Osteoblast (primary cell): ENCODE measurements at regions not wholly inside any gene's neighbourhood (a gene's known extent, or its start where the extent isn't known, plus 50 kb on each side); places are given as distances from the start of the nearest gene placed in this dataset.

Experiments
- DNase-seq: peaks from one replicate; pipeline ENCODE4 v3.0.0; 2011; ENCODE audit warnings: low spot score, mixed read lengths; ENCODE audit not compliant: insufficient read length; ENCODE audit errors: missing footprints
- H2AFZ ChIP-seq: 2 replicates; pipeline ENCODE4 v1.6.0; 2011; ENCODE audit warnings: mild to moderate bottlenecking, low read length
- H3K27ac ChIP-seq: 2 replicates; pipeline ENCODE4 v1.5.1; 2011; ENCODE audit warnings: mild to moderate bottlenecking, low read depth, low read length, moderate library complexity
- H3K27me3 ChIP-seq: 2 replicates; pipeline ENCODE4 v1.6.0; 2012; ENCODE audit warnings: mild to moderate bottlenecking, control low read depth, inconsistent platforms, low read length, moderate library complexity; ENCODE audit not compliant: insufficient read depth
- H3K36me3 ChIP-seq: 2 replicates; pipeline ENCODE4 v1.5.1; 2011; ENCODE audit warnings: mild to moderate bottlenecking, low read length, control low read depth, moderate library complexity; ENCODE audit not compliant: insufficient read depth
- H3K4me1 ChIP-seq: 2 replicates; pipeline ENCODE4 v1.5.1; 2011; ENCODE audit warnings: mild to moderate bottlenecking, low read length, control low read depth, moderate library complexity; ENCODE audit not compliant: insufficient read depth
- H3K4me2 ChIP-seq: 2 replicates; pipeline ENCODE4 v1.6.0; 2011; ENCODE audit warnings: mild to moderate bottlenecking, low read length; ENCODE audit not compliant: insufficient read depth
- H3K4me3 ChIP-seq: fragments of 200-600 bp; sonication (generic); 3 replicates; pipeline ENCODE4 v1.5.1; 2012; ENCODE audit warnings: mild to moderate bottlenecking, low read length, inconsistent platforms; ENCODE audit not compliant: insufficient read depth
- H3K79me2 ChIP-seq: 2 replicates; pipeline ENCODE4 v1.6.0; 2012; ENCODE audit warnings: mild to moderate bottlenecking, low read length, control low read depth, inconsistent platforms; ENCODE audit not compliant: insufficient read depth
- H3K9me3 ChIP-seq: 2 replicates; pipeline ENCODE4 v1.5.1; 2011; ENCODE audit warnings: low read depth, low read length, control low read depth
- H4K20me1 ChIP-seq: 2 replicates; pipeline ENCODE4 v1.6.0; 2012; ENCODE audit warnings: mild to moderate bottlenecking, low read length, control low read depth; ENCODE audit not compliant: insufficient read depth
- CTCF ChIP-seq: IDR thresholded peaks from 2 replicates; pipeline ENCODE4 v1.5.1; 2011; ENCODE audit warnings: mild to moderate bottlenecking, low read depth, low read length, moderate library complexity; ENCODE audit errors: extremely low read depth

- no peak for TF ChIP-seq CTCF
- DNase-seq = no peak
- Histone ChIP-seq H3K9me3 (no peaks in the 10 kb centered on the region), H2AFZ (no peak overlapping the region), H3K27ac (no peak overlapping the region), H3K4me2 (no peak overlapping the region), H3K36me3 (no peaks in the 10 kb centered on the region), H3K4me1 (no peaks in the 10 kb centered on the region), H3K4me3 (no peak overlapping the region), H3K27me3 (peaks cover 22% of the 10 kb centered on the region), H3K79me2 (no peaks in the 10 kb centered on the region), H4K20me1 (no peaks in the 10 kb centered on the region)
These were observed 99.5 kb downstream of the CD164 start for GRCh38 chr6:109282756-109283155.

DNA sequence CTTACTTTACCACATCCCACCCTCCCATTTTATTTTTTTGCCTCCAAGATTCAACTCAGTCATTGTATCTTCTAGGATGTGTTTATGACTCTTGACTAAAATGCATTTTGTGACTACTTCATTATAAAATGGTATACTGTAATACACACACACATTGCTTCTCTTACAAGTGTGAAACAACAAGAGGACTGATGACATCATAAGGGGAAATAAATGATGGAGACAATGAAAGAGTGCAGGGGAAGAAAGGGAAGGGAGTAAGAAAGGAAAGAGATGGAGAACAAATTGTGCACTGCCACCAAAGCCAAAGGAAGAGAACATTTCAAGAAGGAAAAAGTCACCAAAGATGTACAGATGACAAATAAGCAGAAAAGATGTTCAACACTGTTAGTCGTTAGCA is 102.6 kb downstream of the CD164 start:
- no peak overlapping the region for H3K4me2 ChIP-seq
- no peak overlapping the region for H3K27ac ChIP-seq
- H3K4me1 ChIP-seq = no peaks in the 10 kb centered on the region
- no peak overlapping the region for H2AFZ ChIP-seq
- H3K4me3 ChIP-seq = no peak overlapping the region
- H3K27me3 ChIP-seq = peaks cover 9% of the 10 kb centered on the region
- TF ChIP-seq CTCF = no peak
- DNase-seq = no peak
- no peaks in the 10 kb centered on the region for H3K36me3 ChIP-seq
- no peaks in the 10 kb centered on the region for H3K9me3 ChIP-seq
- H4K20me1 ChIP-seq = no peaks in the 10 kb centered on the region
- H3K79me2 ChIP-seq = no peaks in the 10 kb centered on the region

DNA sequence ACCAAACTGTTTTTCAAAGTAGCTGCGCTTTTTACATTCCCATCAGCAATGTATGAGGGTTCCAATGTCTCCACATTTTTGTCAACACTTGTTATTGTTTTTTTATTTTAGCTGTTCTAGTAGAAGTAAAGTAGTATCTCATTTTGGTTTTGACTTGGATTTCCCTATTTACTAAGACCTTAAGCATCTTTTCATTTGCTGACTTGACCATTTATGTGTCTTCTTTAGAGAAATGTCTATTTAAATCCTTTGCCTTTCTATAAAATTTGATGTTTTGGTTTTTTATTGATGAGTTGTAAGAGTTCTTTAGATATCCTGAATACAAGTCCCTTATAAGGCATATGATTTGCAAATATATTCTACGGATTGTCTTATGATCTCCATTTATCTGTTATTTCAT is 110.6 kb downstream of the CD164 start:
- no peaks in the 10 kb centered on the region for H3K4me1 ChIP-seq
- H3K79me2 ChIP-seq = no peaks in the 10 kb centered on the region
- no peak for DNase-seq
- H3K27ac ChIP-seq = no peak overlapping the region
- no peak overlapping the region for H3K4me2 ChIP-seq
- H3K9me3 ChIP-seq = no peaks in the 10 kb centered on the region
- no peaks in the 10 kb centered on the region for H4K20me1 ChIP-seq
- H2AFZ ChIP-seq = no peak overlapping the region
- H3K27me3 ChIP-seq = no peaks in the 10 kb centered on the region
- TF ChIP-seq CTCF = no peak
- no peaks in the 10 kb centered on the region for H3K36me3 ChIP-seq
- no peak overlapping the region for H3K4me3 ChIP-seq

- TF ChIP-seq CTCF = no peak
- H3K27me3 ChIP-seq = no peaks in the 10 kb centered on the region
- H3K4me2 ChIP-seq = no peak overlapping the region
- no peaks in the 10 kb centered on the region for H3K9me3 ChIP-seq
- H2AFZ ChIP-seq = no peak overlapping the region
- no peak overlapping the region for H3K27ac ChIP-seq
- no peaks in the 10 kb centered on the region for H4K20me1 ChIP-seq
- H3K4me3 ChIP-seq = no peak overlapping the region
- H3K4me1 ChIP-seq = no peaks in the 10 kb centered on the region
- H3K79me2 ChIP-seq = no peaks in the 10 kb centered on the region
- DNase-seq = no peak
- no peaks in the 10 kb centered on the region for H3K36me3 ChIP-seq
These were observed 112.2 kb downstream of the CD164 start for GRCh38 chr6:109269953-109270517.
